HG02642 (cell line): ENCODE measurements at regions not wholly inside any gene's neighbourhood (a gene's known extent, or its start where the extent isn't known, plus 50 kb on each side); places are given as distances from the start of the nearest gene placed in this dataset.
"Not testable (repeated sequence)": the region's sequence is repeated elsewhere in the genome, so short reads cannot be mapped to it uniquely, and the experiment has no call there.

Experiments used
- ATAC-seq: cut with Tn5 transposase; IDR thresholded peaks from one replicate; pipeline ENCODE4 v1.9.1; 2021; ENCODE audit warnings: mild to moderate bottlenecking; ENCODE audit not compliant: unreplicated experiment, poor library complexity

DNA sequence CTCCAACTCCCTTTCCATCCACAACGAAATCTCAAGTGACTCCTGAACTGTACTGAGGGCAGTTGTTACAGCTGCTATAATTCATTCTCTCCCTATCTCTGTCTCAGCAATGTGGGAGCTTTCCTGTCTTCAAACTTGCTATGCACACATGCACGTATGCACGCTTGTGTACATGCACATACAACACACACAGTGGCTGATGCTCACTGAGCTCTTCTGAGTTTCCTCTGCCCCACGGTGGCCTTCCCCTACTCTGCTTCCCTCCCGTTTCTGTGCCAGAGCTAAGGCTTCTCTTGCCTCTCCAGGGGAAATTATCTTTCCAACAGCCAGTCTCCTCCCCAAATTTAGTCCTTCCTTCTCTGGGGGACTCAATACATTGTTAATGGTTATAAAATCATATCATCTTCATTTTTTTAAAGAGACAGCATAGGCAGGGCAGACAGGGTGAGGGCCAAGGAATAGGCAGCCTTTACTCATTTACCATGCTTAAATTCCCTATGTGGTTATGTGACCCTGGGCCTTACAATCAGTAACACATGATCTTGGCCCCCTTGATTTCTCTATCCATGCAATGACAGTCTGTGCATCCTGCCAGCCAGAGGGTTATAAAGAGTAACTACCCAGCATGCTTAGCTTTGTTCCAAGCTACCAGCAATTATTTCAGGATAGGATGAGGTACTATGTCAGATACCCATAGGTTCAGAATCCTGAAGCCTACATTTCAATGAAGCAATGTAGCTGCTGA, 111.9 kb upstream of the HMGA2 start:
- ATAC-seq = no peak

DNA sequence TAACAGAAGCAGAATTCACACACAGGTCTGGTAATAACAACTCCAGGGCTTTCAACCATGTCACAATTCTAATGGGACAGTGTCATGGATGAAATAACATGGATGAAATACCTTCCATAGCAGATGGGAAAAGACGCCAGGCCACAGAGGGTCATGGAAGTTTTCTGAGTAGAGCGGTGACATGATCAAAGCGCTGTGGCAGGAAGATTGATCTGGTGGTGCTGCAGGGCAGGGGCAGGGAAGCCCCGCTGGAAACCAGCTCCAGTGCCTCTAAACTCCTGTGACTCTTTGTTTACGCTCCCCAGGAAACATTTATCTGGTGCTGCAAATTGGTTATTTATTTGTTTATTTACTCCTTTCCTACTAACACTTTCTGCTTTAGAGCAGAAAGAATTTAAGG, 108.3 kb upstream of the HMGA2 start:
- ATAC-seq = no peak

- ATAC-seq = no peak
Measured at GRCh38 chr12:65720136-65721130, 103.8 kb upstream of the HMGA2 start.

GRCh38 chr12:65721541-65722190, 102.6 kb upstream of the HMGA2 start:
- no peak for ATAC-seq

DNA sequence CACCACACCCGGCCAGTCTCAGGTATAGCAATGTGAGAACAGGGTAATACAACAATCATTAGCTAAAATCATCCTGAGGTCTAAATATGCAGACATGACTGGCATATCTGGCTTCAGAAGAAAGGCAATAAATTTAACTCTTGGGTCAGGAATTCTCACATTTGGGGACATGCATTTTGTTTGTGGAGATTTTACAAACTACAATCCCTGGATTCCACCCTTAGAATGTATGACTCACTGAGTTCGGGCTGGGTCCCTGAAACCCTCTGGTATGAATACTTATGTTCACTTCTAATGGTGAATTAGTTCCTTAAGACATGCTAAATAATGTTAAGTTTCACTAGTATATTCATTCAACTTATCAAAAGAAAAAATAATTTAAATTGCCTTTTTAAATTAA, 98.9 kb upstream of the HMGA2 start:
- no peak for ATAC-seq

- ATAC-seq = no peak
Measured at GRCh38 chr12:65728455-65728847, 95.8 kb upstream of the HMGA2 start.

- no peak for ATAC-seq
Measured at GRCh38 chr12:65728848-65729793, 95.2 kb upstream of the HMGA2 start.

- ATAC-seq = no peak
Measured at GRCh38 chr12:65731771-65732170, 92.5 kb upstream of the HMGA2 start.

GRCh38 chr12:65733643-65734042, 90.6 kb upstream of the HMGA2 start:
- ATAC-seq = not testable (repeated sequence)

- no peak for ATAC-seq
Measured at GRCh38 chr12:65734226-65734625, 90.1 kb upstream of the HMGA2 start.

GRCh38 chr12:65739606-65740005, 84.7 kb upstream of the HMGA2 start:
- ATAC-seq = no peak

- peak; percentile 6 for ATAC-seq
Measured at GRCh38 chr12:65740506-65740872, 83.8 kb upstream of the HMGA2 start.

DNA sequence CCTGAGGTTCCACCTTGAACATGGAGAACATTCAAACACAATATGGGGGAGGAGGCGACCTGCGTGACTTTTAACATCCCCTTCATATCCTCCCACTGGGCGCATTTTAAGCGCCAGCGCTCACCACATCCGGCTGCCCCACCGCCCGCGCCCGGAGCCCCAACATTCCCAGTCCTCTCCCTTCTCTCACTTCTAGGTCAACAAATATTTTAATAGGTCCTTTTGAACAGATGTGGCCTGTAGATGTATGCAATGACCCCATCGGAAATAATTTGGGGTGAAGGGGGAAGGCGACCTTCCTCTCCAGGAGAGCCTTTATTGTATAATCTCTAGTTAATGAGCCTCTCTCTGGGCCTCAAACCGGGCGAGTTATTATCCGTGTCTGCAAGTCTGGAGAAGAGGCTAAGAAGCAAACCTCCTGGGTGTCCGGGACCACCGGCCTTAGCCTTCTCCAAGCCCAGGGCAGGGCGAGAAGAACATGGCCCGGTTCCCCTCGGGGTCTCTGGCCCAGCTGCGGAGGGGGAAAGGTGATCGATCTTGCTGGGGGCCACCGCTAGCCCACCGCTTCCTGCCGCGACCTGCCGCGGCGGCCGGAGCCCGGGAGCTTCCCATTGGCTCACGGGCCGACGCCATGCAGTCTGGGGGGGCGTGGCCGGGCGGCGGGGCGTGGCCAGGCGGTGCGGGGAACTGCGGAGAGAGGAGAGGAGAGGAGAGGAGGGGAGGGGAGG, 83.2 kb upstream of the HMGA2 start:
- ATAC-seq = peak; percentile 66

DNA sequence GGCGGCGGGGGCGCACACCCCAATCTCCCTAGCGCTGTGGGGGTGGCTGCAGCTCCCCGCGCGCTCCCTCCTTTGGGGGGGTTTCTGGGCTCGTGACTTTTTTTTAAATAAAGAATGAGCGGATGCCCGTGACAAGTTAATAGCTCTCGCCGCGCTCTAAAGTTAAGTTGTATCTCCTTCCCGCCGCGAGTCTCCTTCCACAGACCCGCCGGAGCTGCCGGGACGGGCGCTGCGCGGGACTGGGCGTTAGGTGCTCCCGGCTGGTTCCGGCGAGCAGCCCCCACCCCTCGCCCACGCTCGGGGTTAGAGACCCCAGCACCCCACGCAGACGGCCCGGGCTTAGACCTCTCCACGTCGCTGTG, 82.6 kb upstream of the HMGA2 start:
- ATAC-seq = no peak

DNA sequence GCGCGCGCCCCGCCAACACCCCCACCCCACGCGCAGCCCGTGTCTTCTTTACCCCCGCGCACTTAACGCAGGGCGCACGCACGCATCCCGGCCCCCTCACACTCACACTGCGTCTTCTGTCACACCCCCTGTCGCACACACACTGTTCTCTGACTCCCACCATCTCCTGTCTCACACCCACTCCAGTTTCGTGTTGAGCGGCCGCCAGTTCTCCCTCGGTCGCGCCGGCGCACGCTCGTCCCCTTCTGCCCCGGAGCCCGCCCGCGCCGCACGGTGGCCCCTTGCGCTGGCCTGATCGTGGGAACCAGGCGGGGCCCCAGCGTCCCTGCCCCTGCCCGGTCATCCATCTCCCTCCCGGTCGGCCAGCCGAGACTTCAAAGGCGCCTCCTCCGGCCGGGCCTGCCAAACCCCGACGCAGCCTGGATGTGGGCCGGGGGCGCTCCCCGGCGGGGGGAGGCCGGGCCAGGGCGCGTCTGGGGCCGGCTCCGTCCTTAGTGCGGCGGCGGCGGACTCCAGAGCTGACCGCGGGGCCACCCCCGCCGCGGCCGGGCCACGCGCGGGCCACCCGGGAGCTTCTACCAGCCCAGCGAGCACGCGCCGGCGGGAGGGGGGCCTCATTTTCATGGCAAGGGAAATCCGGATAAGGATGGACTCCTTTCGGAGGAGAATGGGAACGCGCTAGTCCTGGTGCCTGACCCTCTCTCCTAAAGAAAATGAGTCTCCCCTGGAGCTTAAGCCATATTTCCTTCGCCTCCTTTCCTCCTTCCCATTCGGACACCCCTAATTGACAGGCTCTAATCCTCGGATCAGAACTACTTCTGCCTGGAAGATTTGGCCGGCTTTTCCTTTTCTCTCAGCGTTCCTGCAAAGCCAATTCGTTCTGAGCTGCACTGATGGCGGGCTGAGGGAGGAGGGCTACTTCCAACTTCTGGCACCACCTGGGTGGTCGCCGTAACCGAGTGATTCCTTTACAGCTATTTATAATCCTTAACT, 82.0 kb upstream of the HMGA2 start:
- ATAC-seq = no peak

DNA sequence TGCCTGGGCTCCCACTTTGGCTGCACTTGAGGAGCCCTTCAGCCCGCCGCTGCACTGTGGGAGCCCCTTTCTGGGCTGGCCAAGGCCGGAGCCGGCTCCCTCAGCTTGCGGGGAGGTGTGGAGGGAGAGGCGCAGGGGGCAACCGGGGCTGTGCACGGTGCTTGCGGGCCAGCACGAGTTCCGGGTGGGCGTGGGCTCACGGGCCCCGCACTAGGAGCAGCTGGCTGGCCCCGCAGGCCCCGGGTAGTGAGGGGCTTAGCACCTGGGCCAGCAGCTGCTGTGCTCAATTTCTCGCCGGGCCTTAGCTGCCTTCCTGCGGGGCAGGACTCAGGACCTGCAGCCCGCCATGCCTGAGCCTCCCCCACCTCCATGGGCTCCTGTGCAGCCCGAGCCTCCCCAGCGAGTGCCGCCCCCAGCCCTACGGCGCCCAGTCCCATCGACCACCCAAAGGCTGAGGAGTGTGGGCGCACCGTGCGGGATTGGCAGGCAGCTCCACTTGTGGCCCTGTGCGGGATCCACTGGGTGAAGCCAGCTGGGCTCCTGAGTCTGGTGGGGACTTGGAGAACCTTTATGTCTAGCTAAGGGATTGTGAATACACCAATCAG, 79.9 kb upstream of the HMGA2 start:
- ATAC-seq = not testable (repeated sequence)

DNA sequence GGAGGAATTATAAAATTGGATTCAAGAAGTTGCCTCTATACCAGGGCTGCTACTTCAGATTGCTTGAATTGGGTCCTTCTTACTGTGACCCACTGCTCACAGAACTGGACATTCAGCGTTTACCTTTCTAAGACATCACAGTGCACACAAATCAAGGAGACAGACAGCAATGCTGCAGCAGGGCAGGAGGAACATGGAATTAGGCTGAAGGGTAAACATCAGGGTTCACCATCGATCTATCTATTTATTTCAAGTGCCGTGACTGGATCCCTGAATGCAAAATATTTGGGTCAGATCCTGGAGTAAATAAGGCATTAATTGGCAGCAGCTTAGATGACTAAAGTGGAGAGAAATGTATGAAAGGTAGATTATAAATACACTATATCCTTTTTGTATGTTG, 76.9 kb upstream of the HMGA2 start:
- ATAC-seq = no peak

GRCh38 chr12:65748332-65748731, 76.0 kb upstream of the HMGA2 start:
- no peak for ATAC-seq
